Spleen (tissue), 11 donors: ENCODE measurements at regions not wholly inside any gene's neighbourhood (a gene's known extent, or its start where the extent isn't known, plus 50 kb on each side); places are given as distances from the start of the nearest gene placed in this dataset.

Experiments
- DNase-seq: peaks from one replicate; pipeline ENCODE4 v3.0.0-alpha.2; 2020
- H3K27ac ChIP-seq, 8 donors: fragments of 200-600 bp; sonication (generic) in 7 of 8; 1 replicate in 4 of 8; 2 replicates in 4 of 8; pipeline versions ENCODE4 v1.5.0 to v1.8.0; 2016 to 2021; ENCODE audit warnings: inconsistent platforms in 4 of 8, mild to moderate bottlenecking in 4 of 8, moderate library complexity in 1 of 8
- H3K27me3 ChIP-seq, 7 donors: fragments of 200-600 bp; sonication (generic) in 6 of 7; replicated peaks in 1 of 7; 1 replicate in 4 of 7; 2 replicates in 3 of 7; pipeline versions ENCODE4 v1.5.0 to v1.8.0; 2016 to 2021; ENCODE audit warnings: inconsistent platforms in 3 of 7, mild to moderate bottlenecking in 1 of 7
- H3K36me3 ChIP-seq, 6 donors: fragments of 200-600 bp; sonication (generic) in 5 of 6; 1 replicate in 4 of 6; 2 replicates in 2 of 6; pipeline versions ENCODE4 v1.5.0 to v1.8.0; 2016 to 2021; ENCODE audit warnings: inconsistent platforms in 2 of 6
- H3K4me1 ChIP-seq, 6 donors: fragments of 200-600 bp; sonication (generic) in 5 of 6; 1 replicate in 3 of 6; 2 replicates in 3 of 6; pipeline versions ENCODE4 v1.5.0 to v1.8.0; 2016 to 2021; ENCODE audit warnings: inconsistent platforms in 3 of 6
- H3K4me3 ChIP-seq, 8 donors: fragments of 200-600 bp; sonication (generic) in 7 of 8; 1 replicate in 4 of 8; 2 replicates in 4 of 8; pipeline versions ENCODE4 v1.5.0 to v1.8.0; 2016 to 2021; ENCODE audit warnings: inconsistent platforms in 4 of 8, mild to moderate bottlenecking in 4 of 8, moderate library complexity in 2 of 8
- H3K9me3 ChIP-seq, 8 donors: fragments of 200-600 bp; sonication (generic) in 7 of 8; 1 replicate in 4 of 8; 2 replicates in 4 of 8; pipeline versions ENCODE4 v1.5.0 to v1.8.0; 2016 to 2021; ENCODE audit warnings: inconsistent platforms in 4 of 8
- POLR2A ChIP-seq, 3 donors: fragments of 450-650 bp; IDR thresholded peaks; one replicate each; pipeline ENCODE4 v1.5.1; 2017; ENCODE audit warnings: antibody characterized with exemption in 3 of 3, mild to moderate bottlenecking in 1 of 3
- POLR2AphosphoS5 ChIP-seq, 3 donors: sonication (generic); formaldehyde crosslinking; IDR thresholded peaks; one replicate each; pipeline ENCODE4 v1.5.1; 2017; ENCODE audit warnings: antibody characterized with exemption in 3 of 3
- WGBS, 5 donors: extraction: QIAGEN DNeasy Blood & Tissue Kit in 3 of 5; methylation state at CpG; one replicate each; pipeline versions ENCODE4 v1.1.5 to v1.1.7; 2013 to 2018; 5-methylcytosine and 5-hydroxymethylcytosine counted together
- intact Hi-C: fragments of 100-400 bp; cut with DNase I; formaldehyde crosslinking; loops from one replicate; pipeline ENCODE4 v1.15.0; 2023; ENCODE audit warnings: low total_unique reads
- TF ChIP-seq, protein P1 (sequence below), 11 experiments: fragments of 200-600 bp in 7 of 11; fragments of 450-650 bp in 4 of 11; sonication (generic) in 4 of 11; IDR thresholded peaks in 8 of 11; conservative IDR thresholded peaks in 3 of 11; 1 replicate in 7 of 11; 2 replicates in 4 of 11; pipeline versions ENCODE4 v1.4.0 to v1.8.0; 2016 to 2021; ENCODE audit warnings: antibody characterized with exemption in 11 of 11, inconsistent platforms in 4 of 11, mild to moderate bottlenecking in 1 of 11
- donor health status: healthy with polysubstance abuse.
- donor health status: DM: no; HTN: no; CAD: no; lungs with moderate emphysema.
- donor health status: DM: no; HTN: no; CAD: no.
- donor health status: Bipolar disorder and iron deficiency.
- donor health status: healthy.
- donor health status: DM: no; HTN: no; CAD: no.
- donor health status: DM: yes; HTN: yes; CAD: no.

DNA sequence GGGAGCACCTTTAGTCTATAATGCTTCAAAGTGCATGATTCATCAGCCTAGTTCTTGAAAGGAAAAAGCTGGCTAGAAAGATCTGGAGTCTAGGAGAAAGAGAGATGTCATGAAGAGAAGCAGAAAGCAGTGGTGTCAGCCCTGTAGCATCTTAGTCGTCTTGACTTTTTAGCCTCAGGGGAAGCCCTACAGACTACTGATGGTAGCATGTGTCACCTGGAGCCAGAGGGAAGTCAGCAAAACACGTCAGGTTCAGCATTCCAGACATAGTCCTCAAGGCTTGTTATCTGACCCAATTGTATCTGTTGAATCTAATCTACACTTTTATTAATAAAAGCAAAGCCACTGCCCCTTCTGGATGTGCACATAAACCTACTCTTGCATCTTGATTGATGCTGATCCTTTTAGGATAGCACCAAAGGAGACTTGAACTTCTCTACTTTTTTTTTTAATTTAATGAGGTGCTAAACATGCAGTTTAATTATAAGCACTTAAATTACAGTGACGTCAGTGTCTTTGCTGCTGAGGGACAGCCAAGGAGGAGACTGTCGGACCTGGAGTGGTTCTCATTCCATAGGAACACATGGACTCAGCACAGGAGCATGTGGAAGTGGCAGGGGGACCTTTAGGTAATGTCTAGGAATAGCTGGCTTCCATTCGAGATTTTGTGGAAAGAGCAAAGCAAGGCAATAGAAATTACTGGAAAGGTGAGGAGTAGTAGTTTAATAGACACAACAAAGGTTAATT lies 525.5 kb upstream of the SGCG start:
- 52 to 76% (median 62%) methylated on average over 5 of the region's 5 CpGs for WGBS, 5 donors
- no peaks in the 10 kb centered on the region for H3K36me3 ChIP-seq
- no peaks in the 10 kb centered on the region for H3K27me3 ChIP-seq
- no peak overlapping the region for H3K27ac ChIP-seq
- intact Hi-C loops = no loop called here
- TF ChIP-seq, protein P1, sequence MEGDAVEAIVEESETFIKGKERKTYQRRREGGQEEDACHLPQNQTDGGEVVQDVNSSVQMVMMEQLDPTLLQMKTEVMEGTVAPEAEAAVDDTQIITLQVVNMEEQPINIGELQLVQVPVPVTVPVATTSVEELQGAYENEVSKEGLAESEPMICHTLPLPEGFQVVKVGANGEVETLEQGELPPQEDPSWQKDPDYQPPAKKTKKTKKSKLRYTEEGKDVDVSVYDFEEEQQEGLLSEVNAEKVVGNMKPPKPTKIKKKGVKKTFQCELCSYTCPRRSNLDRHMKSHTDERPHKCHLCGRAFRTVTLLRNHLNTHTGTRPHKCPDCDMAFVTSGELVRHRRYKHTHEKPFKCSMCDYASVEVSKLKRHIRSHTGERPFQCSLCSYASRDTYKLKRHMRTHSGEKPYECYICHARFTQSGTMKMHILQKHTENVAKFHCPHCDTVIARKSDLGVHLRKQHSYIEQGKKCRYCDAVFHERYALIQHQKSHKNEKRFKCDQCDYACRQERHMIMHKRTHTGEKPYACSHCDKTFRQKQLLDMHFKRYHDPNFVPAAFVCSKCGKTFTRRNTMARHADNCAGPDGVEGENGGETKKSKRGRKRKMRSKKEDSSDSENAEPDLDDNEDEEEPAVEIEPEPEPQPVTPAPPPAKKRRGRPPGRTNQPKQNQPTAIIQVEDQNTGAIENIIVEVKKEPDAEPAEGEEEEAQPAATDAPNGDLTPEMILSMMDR (IDR thresholded peaks at IDR 0.05 in 8 of 11, conservative IDR thresholded peaks at IDR 0.05 in 3 of 11) = no peak
- TF ChIP-seq POLR2AphosphoS5 (IDR thresholded peaks at IDR 0.05) (no peak), POLR2A (IDR thresholded peaks at IDR 0.05) (no peak)
- no peak overlapping the region for H3K4me3 ChIP-seq
- no peaks in the 10 kb centered on the region for H3K4me1 ChIP-seq
- no peak for DNase-seq
- no peaks in the 10 kb centered on the region for H3K9me3 ChIP-seq

DNA sequence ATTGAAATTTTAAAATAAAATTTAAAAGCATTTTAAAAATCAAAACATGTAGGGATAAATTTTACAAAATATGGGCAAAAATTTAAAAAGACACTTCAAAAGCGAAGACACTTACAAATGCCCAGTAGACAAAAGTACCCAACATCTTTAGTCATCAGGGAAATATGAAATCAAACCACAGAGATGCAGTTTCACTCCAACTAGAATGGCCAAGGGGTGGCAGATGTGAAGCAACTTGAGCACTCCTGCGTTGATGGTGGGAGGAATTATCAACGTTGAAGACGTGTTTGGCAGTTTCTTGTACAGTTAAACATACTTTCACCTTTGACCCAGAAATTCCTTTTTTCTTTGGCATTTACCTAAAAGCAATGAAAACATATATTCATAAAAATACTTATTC lies 518.0 kb upstream of the SGCG start:
- Histone ChIP-seq H3K9me3 (no peaks in the 10 kb centered on the region), H3K4me1 (no peaks in the 10 kb centered on the region), H3K36me3 (no peaks in the 10 kb centered on the region), H3K27ac (no peak overlapping the region), H3K27me3 (no peaks in the 10 kb centered on the region), H3K4me3 (no peak overlapping the region)
- 72 to 86% (median 80%) methylated on average over 4 of the region's 4 CpGs for WGBS, 5 donors
- intact Hi-C loops = no loop called here
- TF ChIP-seq POLR2A (IDR thresholded peaks at IDR 0.05) (no peak), POLR2AphosphoS5 (IDR thresholded peaks at IDR 0.05) (no peak)
- TF ChIP-seq, protein P1 (IDR thresholded peaks at IDR 0.05 in 8 of 11, conservative IDR thresholded peaks at IDR 0.05 in 3 of 11) = no peak
- DNase-seq = no peak

DNA sequence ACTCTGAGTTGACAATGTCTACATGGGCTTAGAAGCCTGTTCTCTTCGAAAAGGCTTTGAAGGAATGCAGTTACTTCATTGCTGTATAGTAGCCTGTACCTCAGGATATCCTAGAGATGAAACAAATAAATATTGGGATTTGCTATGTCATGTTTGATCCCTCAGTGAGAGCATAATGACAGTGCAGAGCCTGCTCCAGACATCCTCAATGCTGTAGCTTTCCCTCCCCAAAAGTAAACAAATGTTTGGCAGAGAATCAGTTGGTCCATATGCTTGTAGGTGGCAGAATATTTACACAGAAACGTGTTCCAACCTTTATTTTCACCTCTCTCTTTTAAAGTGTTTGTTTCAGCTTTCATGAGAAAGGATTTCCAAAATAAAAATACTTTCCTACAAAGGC lies 515.3 kb upstream of the SGCG start:
- H3K4me3 ChIP-seq = no peak overlapping the region
- TF ChIP-seq POLR2A (IDR thresholded peaks at IDR 0.05) = no peak
- TF ChIP-seq, protein P1 (IDR thresholded peaks at IDR 0.05 in 8 of 11, conservative IDR thresholded peaks at IDR 0.05 in 3 of 11) = no peak
- no peak for TF ChIP-seq POLR2AphosphoS5 (IDR thresholded peaks at IDR 0.05)
- H3K9me3 ChIP-seq = no peaks in the 10 kb centered on the region
- H3K27ac ChIP-seq = no peak overlapping the region
- H3K36me3 ChIP-seq = no peaks in the 10 kb centered on the region
- no peaks in the 10 kb centered on the region for H3K4me1 ChIP-seq
- no peaks in the 10 kb centered on the region for H3K27me3 ChIP-seq
- intact Hi-C loops = no loop called here
- WGBS, 5 donors = 42 to 57% (median 52%) methylated on average over 2 of the region's 2 CpGs
- no peak for DNase-seq

DNA sequence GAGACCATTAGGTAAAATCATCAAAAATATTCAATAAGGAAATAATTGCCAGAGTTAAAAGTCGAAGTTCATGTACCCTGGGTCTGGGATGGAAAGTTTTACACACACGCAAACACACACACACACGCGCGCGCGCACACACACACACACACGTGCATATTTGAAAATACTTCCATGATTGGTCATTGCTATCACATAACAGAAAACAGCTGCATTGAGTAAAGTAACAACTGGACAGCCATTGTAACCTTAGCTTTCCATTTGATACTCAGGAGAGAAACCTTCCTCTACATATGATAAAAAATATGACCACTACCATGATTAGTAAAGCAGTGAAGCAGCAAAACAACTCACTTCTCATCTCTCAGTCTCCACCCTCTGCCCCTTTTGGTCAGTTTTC lies 490.0 kb upstream of the SGCG start:
- intact Hi-C loops = no loop called here
- H3K9me3 ChIP-seq = peaks cover 4 to 60% (median 47%) of the 10 kb centered on the region in 8 donors
- TF ChIP-seq POLR2A (IDR thresholded peaks at IDR 0.05) = no peak
- H3K27ac ChIP-seq = no peak overlapping the region
- DNase-seq = no peak
- no peaks in the 10 kb centered on the region for H3K36me3 ChIP-seq
- no peaks in the 10 kb centered on the region for H3K4me1 ChIP-seq
- no peaks in the 10 kb centered on the region for H3K27me3 ChIP-seq
- 76 to 84% (median 80%) methylated on average over 8 of the region's 8 CpGs for WGBS, 5 donors
- no peak overlapping the region for H3K4me3 ChIP-seq
